Hepatocyte (in vitro differentiated cells): ENCODE measurements at regions not wholly inside any gene's neighbourhood (a gene's known extent, or its start where the extent isn't known, plus 50 kb on each side); places are given as distances from the start of the nearest gene placed in this dataset.
"Not testable (repeated sequence)": the region's sequence is repeated elsewhere in the genome, so short reads cannot be mapped to it uniquely, and the experiment has no call there.

Source experiments
- DNase-seq: peaks from one replicate; pipeline ENCODE4 v3.0.0-alpha.2; 2016; ENCODE audit warnings: low spot score
- H2AFZ ChIP-seq: fragments of 200-600 bp; sonication (generic); 2 replicates; pipeline ENCODE4 v1.6.0; 2016; ENCODE audit warnings: antibody characterized with exemption, mild to moderate bottlenecking
- H3K27ac ChIP-seq: fragments of 200-600 bp; sonication (generic); 2 replicates; pipeline ENCODE4 v1.5.1; 2016; ENCODE audit warnings: mild to moderate bottlenecking
- H3K27me3 ChIP-seq: fragments of 200-600 bp; sonication (generic); 2 replicates; pipeline ENCODE4 v1.6.1; 2016
- H3K36me3 ChIP-seq: fragments of 200-600 bp; sonication (generic); replicated peaks from 2 replicates; pipeline ENCODE4 v1.5.1; 2016; ENCODE audit warnings: low read depth; ENCODE audit not compliant: insufficient read depth
- H3K4me1 ChIP-seq: fragments of 200-600 bp; sonication (generic); 2 replicates; pipeline ENCODE4 v1.5.1; 2016; ENCODE audit warnings: mild to moderate bottlenecking, moderate library complexity; ENCODE audit not compliant: insufficient read depth
- H3K4me2 ChIP-seq: fragments of 200-600 bp; sonication (generic); 2 replicates; pipeline ENCODE4 v1.6.0; 2016
- H3K4me3 ChIP-seq: fragments of 200-600 bp; sonication (generic); 2 replicates; pipeline ENCODE4 v1.5.1; 2016; ENCODE audit warnings: mild to moderate bottlenecking
- H3K79me2 ChIP-seq: fragments of 200-600 bp; sonication (generic); 2 replicates; pipeline ENCODE4 v1.6.0; 2017; ENCODE audit warnings: mild to moderate bottlenecking
- H3K9me2 ChIP-seq: fragments of 200-600 bp; sonication (generic); replicated peaks from 2 replicates; pipeline ENCODE4 v1.6.0; 2017; ENCODE audit warnings: mild to moderate bottlenecking; ENCODE audit not compliant: insufficient read depth
- H3K9me3 ChIP-seq: fragments of 200-600 bp; sonication (generic); 2 replicates; pipeline ENCODE4 v1.5.1; 2016; ENCODE audit warnings: low read depth, mild to moderate bottlenecking
- H4K20me1 ChIP-seq: fragments of 200-600 bp; sonication (generic); 2 replicates; pipeline ENCODE4 v1.6.0; 2016; ENCODE audit warnings: mild to moderate bottlenecking; ENCODE audit not compliant: insufficient read depth, poor library complexity, severe bottlenecking
- EZH2 ChIP-seq: fragments of 200-600 bp; sonication (generic); IDR thresholded peaks from 2 replicates; pipeline ENCODE4 v1.6.1; 2016; ENCODE audit warnings: antibody characterized with exemption, mild to moderate bottlenecking, borderline replicate concordance
- EZH2phosphoT487 ChIP-seq: fragments of 200-600 bp; sonication (generic); IDR thresholded peaks from one replicate; pipeline ENCODE4 v1.6.1; 2018; ENCODE audit warnings: antibody characterized with exemption, mild to moderate bottlenecking, low read depth, moderate library complexity; ENCODE audit not compliant: unreplicated experiment, severe bottlenecking
- WGBS: methylation state at CpG from one replicate; pipeline ENCODE4 v1.1.6; 2016; ENCODE audit warnings: low lambda C conversion rate; ENCODE audit errors: missing lambda C conversion rate; 5-methylcytosine and 5-hydroxymethylcytosine counted together
- TF ChIP-seq, protein P1 (sequence below): fragments of 200-600 bp; sonication (generic); IDR thresholded peaks from 2 replicates; pipeline ENCODE4 v1.5.1; 2016; ENCODE audit warnings: antibody characterized with exemption, mild to moderate bottlenecking; ENCODE audit not compliant: poor library complexity

DNA sequence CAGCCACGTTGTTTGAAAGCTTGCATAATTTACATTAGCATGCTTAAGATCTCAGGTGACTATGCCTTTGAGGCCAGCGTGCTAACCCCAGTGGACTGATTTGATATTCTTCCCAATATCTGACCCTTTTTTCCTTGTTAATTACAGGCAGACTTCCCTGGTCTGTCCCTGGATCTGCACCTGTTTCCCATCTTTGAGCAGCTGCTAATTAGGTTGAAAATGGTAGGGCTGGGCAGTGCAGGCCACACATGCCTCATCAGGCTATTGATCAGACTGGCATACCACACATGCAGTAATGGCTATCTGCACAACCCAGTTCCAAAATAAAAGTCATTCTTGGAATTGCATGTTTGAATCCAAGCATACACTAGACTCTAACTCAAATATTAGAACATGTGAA, 164.3 kb upstream of the TFAP2D start:
- Histone ChIP-seq H3K79me2 (no peaks in the 10 kb centered on the region), H2AFZ (no peak overlapping the region), H3K27ac (no peak overlapping the region), H3K36me3 (no peaks in the 10 kb centered on the region), H4K20me1 (no peaks in the 10 kb centered on the region), H3K27me3 (no peaks in the 10 kb centered on the region), H3K9me3 (no peaks in the 10 kb centered on the region), H3K4me2 (no peak overlapping the region), H3K4me3 (no peak overlapping the region), H3K9me2 (no peaks in the 10 kb centered on the region), H3K4me1 (no peaks in the 10 kb centered on the region)
- 59% methylated on average over 2 of the region's 2 CpGs for WGBS
- TF ChIP-seq, protein P1, sequence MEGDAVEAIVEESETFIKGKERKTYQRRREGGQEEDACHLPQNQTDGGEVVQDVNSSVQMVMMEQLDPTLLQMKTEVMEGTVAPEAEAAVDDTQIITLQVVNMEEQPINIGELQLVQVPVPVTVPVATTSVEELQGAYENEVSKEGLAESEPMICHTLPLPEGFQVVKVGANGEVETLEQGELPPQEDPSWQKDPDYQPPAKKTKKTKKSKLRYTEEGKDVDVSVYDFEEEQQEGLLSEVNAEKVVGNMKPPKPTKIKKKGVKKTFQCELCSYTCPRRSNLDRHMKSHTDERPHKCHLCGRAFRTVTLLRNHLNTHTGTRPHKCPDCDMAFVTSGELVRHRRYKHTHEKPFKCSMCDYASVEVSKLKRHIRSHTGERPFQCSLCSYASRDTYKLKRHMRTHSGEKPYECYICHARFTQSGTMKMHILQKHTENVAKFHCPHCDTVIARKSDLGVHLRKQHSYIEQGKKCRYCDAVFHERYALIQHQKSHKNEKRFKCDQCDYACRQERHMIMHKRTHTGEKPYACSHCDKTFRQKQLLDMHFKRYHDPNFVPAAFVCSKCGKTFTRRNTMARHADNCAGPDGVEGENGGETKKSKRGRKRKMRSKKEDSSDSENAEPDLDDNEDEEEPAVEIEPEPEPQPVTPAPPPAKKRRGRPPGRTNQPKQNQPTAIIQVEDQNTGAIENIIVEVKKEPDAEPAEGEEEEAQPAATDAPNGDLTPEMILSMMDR = no peak
- no peak for TF ChIP-seq EZH2phosphoT487
- TF ChIP-seq EZH2 = no peak
- DNase-seq = no peak

DNA sequence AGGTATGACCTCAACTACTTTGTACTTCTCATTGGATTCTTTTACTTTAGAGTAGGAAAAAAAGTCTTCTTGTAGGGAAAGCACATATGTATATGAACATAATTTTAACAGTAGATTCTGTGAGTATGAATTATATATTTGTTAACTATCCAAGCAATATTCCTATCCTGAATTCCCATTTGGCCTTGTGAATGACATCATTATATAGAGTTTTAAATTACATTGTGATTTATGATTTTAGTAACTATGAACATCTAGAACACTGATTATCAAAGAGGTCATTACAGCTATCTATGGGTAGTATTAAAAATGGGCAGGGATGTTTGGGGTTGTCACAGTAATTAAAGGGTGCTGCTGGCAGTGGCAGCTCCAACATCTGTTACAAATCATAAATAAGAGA, 163.9 kb upstream of the TFAP2D start:
- Histone ChIP-seq H3K9me2 (no peaks in the 10 kb centered on the region), H3K4me2 (no peak overlapping the region), H3K36me3 (no peaks in the 10 kb centered on the region), H3K27ac (no peak overlapping the region), H3K4me1 (no peaks in the 10 kb centered on the region), H3K9me3 (no peaks in the 10 kb centered on the region), H4K20me1 (no peaks in the 10 kb centered on the region), H3K79me2 (no peaks in the 10 kb centered on the region), H3K4me3 (no peak overlapping the region), H2AFZ (no peak overlapping the region), H3K27me3 (no peaks in the 10 kb centered on the region)
- no peak for DNase-seq
- TF ChIP-seq, protein P1 = no peak
- TF ChIP-seq EZH2phosphoT487 (no peak), EZH2 (no peak)

DNA sequence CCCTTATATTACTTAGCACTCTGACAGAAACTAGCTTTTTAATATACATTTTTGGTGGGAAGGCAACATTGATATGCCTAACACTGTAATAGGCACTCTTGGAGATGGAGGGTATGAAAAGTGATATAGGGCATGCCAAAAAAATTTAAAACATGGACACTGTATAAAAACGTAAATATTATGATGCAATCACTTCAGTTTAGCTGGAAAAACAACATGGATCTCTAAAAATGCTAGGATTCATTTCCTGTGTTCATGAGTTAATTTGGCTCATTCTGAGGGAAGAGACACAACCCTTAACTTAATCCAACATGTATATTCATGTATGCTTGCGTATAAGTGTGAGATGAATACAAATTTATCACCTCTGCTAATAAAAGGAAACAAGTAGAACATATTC, 157.3 kb upstream of the TFAP2D start:
- no peak for DNase-seq
- H3K36me3 ChIP-seq = no peaks in the 10 kb centered on the region
- no peaks in the 10 kb centered on the region for H3K27me3 ChIP-seq
- no peaks in the 10 kb centered on the region for H3K9me2 ChIP-seq
- no peak overlapping the region for H2AFZ ChIP-seq
- TF ChIP-seq EZH2 (no peak), EZH2phosphoT487 (no peak)
- TF ChIP-seq, protein P1 = no peak
- H3K4me3 ChIP-seq = no peak overlapping the region
- no peaks in the 10 kb centered on the region for H3K4me1 ChIP-seq
- H3K27ac ChIP-seq = no peak overlapping the region
- no peaks in the 10 kb centered on the region for H4K20me1 ChIP-seq
- H3K9me3 ChIP-seq = no peaks in the 10 kb centered on the region
- no peak overlapping the region for H3K4me2 ChIP-seq
- no peaks in the 10 kb centered on the region for H3K79me2 ChIP-seq
- WGBS = 67% methylated on average over 2 of the region's 2 CpGs

DNA sequence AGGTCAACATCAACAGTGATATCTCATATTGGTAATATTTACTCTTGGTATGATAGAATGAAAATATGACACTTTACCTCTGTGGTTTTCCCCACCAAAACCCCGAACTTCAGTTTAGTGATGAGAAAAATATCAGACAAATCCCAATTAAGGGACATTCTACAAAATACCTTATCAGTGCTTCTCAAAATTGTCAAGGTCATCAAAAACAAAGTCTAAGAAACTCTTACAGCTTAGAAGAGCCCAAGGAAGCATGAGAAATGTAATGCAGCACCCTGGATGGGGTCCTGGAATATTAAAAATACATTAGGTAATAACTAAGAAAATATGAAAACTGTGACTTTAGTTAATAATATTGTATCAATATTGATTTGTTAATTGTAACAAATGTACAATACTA, 148.3 kb upstream of the TFAP2D start:
- Histone ChIP-seq H3K9me2 (no peaks in the 10 kb centered on the region), H3K4me3 (no peak overlapping the region), H2AFZ (no peak overlapping the region), H3K79me2 (no peaks in the 10 kb centered on the region), H3K27ac (no peak overlapping the region), H4K20me1 (no peaks in the 10 kb centered on the region), H3K4me2 (no peak overlapping the region), H3K27me3 (no peaks in the 10 kb centered on the region), H3K36me3 (no peaks in the 10 kb centered on the region), H3K9me3 (no peaks in the 10 kb centered on the region), H3K4me1 (no peaks in the 10 kb centered on the region)
- TF ChIP-seq, protein P1 = no peak
- no peak for TF ChIP-seq EZH2phosphoT487
- no peak for TF ChIP-seq EZH2
- WGBS = 81% methylated on average over 1 of the region's 1 CpG
- no peak for DNase-seq

DNA sequence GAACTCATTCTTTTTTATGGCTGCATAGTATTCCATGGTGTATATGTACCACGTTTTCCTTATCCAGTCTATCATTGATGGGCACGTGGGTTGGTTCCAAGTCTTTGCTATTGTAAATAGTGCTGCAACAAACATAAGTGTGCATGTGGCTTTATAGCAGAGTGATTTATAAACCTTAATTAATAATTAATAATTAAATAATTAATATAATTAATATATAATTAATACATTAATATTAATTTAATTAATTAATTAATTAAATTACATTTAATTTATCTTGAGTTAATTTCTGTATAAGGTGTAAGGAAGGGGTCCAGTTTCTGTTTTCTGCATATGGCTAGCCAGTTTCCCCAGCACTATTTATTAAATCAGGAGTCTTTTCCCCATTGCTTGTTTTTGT, 142.1 kb upstream of the TFAP2D start:
- H3K9me3 ChIP-seq, H3K27me3 ChIP-seq, H3K4me1 ChIP-seq, DNase-seq, H3K4me3 ChIP-seq, H3K27ac ChIP-seq, H2AFZ ChIP-seq, H3K9me2 ChIP-seq, H4K20me1 ChIP-seq, H3K36me3 ChIP-seq, H3K79me2 ChIP-seq, H3K4me2 ChIP-seq: not testable (repeated sequence)
- WGBS = 100% methylated on average over 2 of the region's 2 CpGs
